ENCODE measurements at regions not wholly inside any gene's neighbourhood (a gene's known extent, or its start where the extent isn't known, plus 50 kb on each side); places are given as distances from the start of the nearest gene placed in this dataset.

- Histone ChIP-seq H3K27me3 (no peaks in the 10 kb centered on the region), H3K4me1 (no peaks in the 10 kb centered on the region), H3K9me3 (no peaks in the 10 kb centered on the region), H3K36me3 (no peaks in the 10 kb centered on the region), H3K27ac (no peak overlapping the region), H3K4me3 (no peak overlapping the region)
- intact Hi-C loops (cut with DNase I; ENCODE audit: low total_unique reads) = no loop called here
- no peak for DNase-seq (ENCODE audit: low spot score in 2 of 2)
- TF ChIP-seq POLR2AphosphoS5 (IDR thresholded peaks at IDR 0.05) (no peak), POLR2A (IDR thresholded peaks at IDR 0.05) (no peak)
- TF ChIP-seq, protein P1, sequence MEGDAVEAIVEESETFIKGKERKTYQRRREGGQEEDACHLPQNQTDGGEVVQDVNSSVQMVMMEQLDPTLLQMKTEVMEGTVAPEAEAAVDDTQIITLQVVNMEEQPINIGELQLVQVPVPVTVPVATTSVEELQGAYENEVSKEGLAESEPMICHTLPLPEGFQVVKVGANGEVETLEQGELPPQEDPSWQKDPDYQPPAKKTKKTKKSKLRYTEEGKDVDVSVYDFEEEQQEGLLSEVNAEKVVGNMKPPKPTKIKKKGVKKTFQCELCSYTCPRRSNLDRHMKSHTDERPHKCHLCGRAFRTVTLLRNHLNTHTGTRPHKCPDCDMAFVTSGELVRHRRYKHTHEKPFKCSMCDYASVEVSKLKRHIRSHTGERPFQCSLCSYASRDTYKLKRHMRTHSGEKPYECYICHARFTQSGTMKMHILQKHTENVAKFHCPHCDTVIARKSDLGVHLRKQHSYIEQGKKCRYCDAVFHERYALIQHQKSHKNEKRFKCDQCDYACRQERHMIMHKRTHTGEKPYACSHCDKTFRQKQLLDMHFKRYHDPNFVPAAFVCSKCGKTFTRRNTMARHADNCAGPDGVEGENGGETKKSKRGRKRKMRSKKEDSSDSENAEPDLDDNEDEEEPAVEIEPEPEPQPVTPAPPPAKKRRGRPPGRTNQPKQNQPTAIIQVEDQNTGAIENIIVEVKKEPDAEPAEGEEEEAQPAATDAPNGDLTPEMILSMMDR (IDR thresholded peaks at IDR 0.05) = no peak
These were observed 110.1 kb upstream of the SULT1C3 start for GRCh38 chr2:108129636-108130035.

GRCh38 chr2:108133457-108133856, 106.3 kb upstream of the SULT1C3 start:
- Histone ChIP-seq H3K4me1 (no peaks in the 10 kb centered on the region), H3K9me3 (no peaks in the 10 kb centered on the region), H3K4me3 (no peak overlapping the region), H3K36me3 (no peaks in the 10 kb centered on the region), H3K27ac (no peak overlapping the region), H3K27me3 (no peaks in the 10 kb centered on the region)
- intact Hi-C loops (cut with DNase I; ENCODE audit: low total_unique reads) = no loop called here
- DNase-seq (ENCODE audit: low spot score in 2 of 2) = no peak
- TF ChIP-seq POLR2A (IDR thresholded peaks at IDR 0.05) (no peak), POLR2AphosphoS5 (IDR thresholded peaks at IDR 0.05) (no peak)
- TF ChIP-seq, protein P1 (IDR thresholded peaks at IDR 0.05) = no peak

- Histone ChIP-seq H3K4me3 (no peak overlapping the region), H3K27ac (no peak overlapping the region), H3K9me3 (no peaks in the 10 kb centered on the region), H3K4me1 (no peaks in the 10 kb centered on the region), H3K36me3 (no peaks in the 10 kb centered on the region), H3K27me3 (no peaks in the 10 kb centered on the region)
- no peak for DNase-seq (ENCODE audit: low spot score in 2 of 2)
- TF ChIP-seq, protein P1 (IDR thresholded peaks at IDR 0.05) = no peak
- TF ChIP-seq POLR2AphosphoS5 (IDR thresholded peaks at IDR 0.05) (no peak), POLR2A (IDR thresholded peaks at IDR 0.05) (no peak)
- intact Hi-C loops (cut with DNase I; ENCODE audit: low total_unique reads) = no loop called here
These were observed 100.2 kb upstream of the SULT1C3 start for GRCh38 chr2:108139521-108139920.

DNA sequence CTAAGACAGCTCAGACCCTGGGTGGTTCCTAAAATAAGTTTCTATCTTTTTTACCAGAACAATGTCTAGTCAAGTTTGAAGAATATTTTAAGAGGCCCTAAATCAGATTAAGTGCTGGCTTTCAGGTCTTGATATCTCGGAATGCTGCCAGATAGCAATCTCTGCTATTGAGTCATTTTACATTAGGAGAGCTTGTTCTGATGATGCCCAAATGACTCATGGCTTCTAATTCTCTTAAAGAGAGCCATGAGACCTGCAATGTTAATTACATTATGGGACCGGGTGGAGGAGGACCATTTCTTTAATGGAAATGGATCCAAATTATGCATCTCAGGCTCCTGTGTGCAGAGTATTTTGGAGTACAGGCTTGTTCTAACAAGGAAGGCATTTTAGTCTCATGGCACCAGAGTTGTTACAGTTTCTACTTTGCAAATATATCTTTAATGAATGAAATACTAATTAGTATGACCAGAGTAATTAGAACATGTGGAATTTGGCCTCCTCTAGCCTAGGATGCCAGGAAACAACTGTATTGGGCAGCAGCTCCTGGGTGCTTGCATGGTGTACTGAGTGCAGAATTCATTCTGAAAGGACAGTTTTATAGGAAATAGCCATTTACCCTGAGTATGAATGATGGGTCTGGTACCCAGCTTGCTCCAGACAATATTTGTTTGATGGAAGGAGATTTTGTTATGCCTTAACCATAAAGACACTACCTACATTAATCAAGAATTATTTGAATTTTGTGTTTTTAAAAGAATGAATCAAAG, 94.0 kb upstream of the SULT1C3 start:
- H3K27me3 ChIP-seq = no peaks in the 10 kb centered on the region
- no peak for TF ChIP-seq POLR2A (IDR thresholded peaks at IDR 0.05)
- TF ChIP-seq POLR2AphosphoS5 (IDR thresholded peaks at IDR 0.05) = no peak
- TF ChIP-seq, protein P1 (IDR thresholded peaks at IDR 0.05) = no peak
- H3K36me3 ChIP-seq = no peaks in the 10 kb centered on the region
- no peaks in the 10 kb centered on the region for H3K4me1 ChIP-seq
- H3K4me3 ChIP-seq = no peak overlapping the region
- intact Hi-C loops (cut with DNase I; ENCODE audit: low total_unique reads) = loop anchor here (5.0 kb wide), 1 partner anchor 292 kb away; no protein-coding TSS in a partner anchor
- no peak overlapping the region for H3K27ac ChIP-seq
- DNase-seq (ENCODE audit: low spot score in 2 of 2) = no peak
- H3K9me3 ChIP-seq = no peaks in the 10 kb centered on the region

GRCh38 chr2:108148555-108148954, 91.2 kb upstream of the SULT1C3 start:
- Histone ChIP-seq H3K9me3 (no peaks in the 10 kb centered on the region), H3K36me3 (no peaks in the 10 kb centered on the region), H3K27ac (no peak overlapping the region), H3K27me3 (no peaks in the 10 kb centered on the region), H3K4me1 (no peaks in the 10 kb centered on the region), H3K4me3 (no peak overlapping the region)
- intact Hi-C loops (cut with DNase I; ENCODE audit: low total_unique reads) = loop anchor here (5.0 kb wide), 1 partner anchor 289 kb away; no protein-coding TSS in a partner anchor
- TF ChIP-seq, protein P1 (IDR thresholded peaks at IDR 0.05) = no peak
- no peak for TF ChIP-seq POLR2AphosphoS5 (IDR thresholded peaks at IDR 0.05)
- TF ChIP-seq POLR2A (IDR thresholded peaks at IDR 0.05) = no peak
- no peak for DNase-seq (ENCODE audit: low spot score in 2 of 2)
